Upper lobe of left lung (tissue), 6 donors: ENCODE measurements at regions not wholly inside any gene's neighbourhood (a gene's known extent, or its start where the extent isn't known, plus 50 kb on each side); places are given as distances from the start of the nearest gene placed in this dataset.

Experiments
- ATAC-seq, 2 donors: fragments of 200-7000 bp; cut with Tn5 transposase; one replicate each; pipeline ENCODE4 v1.9.1; 2022; ENCODE audit warnings: mild to moderate bottlenecking in 2 of 2, moderate library complexity in 2 of 2; ENCODE audit not compliant: low FRiP score in 2 of 2
- DNase-seq, 2 donors: peaks; one replicate each; pipeline ENCODE4 v3.0.0-alpha.2; 2019 to 2020
- H3K27ac ChIP-seq, 4 donors: fragments of 200-600 bp; sonication (generic); one replicate each; pipeline ENCODE4 v1.5.1; 2016 to 2019
- H3K27me3 ChIP-seq, 4 donors: fragments of 200-600 bp; sonication (generic); one replicate each; pipeline ENCODE4 v1.5.1; 2017 to 2019
- H3K36me3 ChIP-seq, 4 donors: fragments of 200-600 bp; sonication (generic); one replicate each; pipeline ENCODE4 v1.5.1; 2016 to 2019
- H3K4me1 ChIP-seq, 4 donors: fragments of 200-600 bp; sonication (generic); one replicate each; pipeline ENCODE4 v1.5.1; 2018 to 2019
- H3K4me3 ChIP-seq, 4 donors: fragments of 200-600 bp; sonication (generic); one replicate each; pipeline ENCODE4 v1.5.1; 2017 to 2019; ENCODE audit warnings: mild to moderate bottlenecking in 2 of 4, moderate library complexity in 1 of 4
- H3K9me3 ChIP-seq, 4 donors: fragments of 200-600 bp; sonication (generic); one replicate each; pipeline ENCODE4 v1.5.1; 2018 to 2019
- CTCF ChIP-seq, 6 experiments: fragments of 450-650 bp in 4 of 6; fragments of 200-600 bp in 2 of 6; sonication (generic) in 2 of 6; IDR thresholded peaks; one replicate each; pipeline ENCODE4 v1.5.1; 2016 to 2019; ENCODE audit warnings: antibody characterized with exemption in 6 of 6
- EP300 ChIP-seq, 4 donors: sonication (generic); formaldehyde crosslinking; IDR thresholded peaks; one replicate each; pipeline ENCODE4 v1.5.1; 2017; ENCODE audit warnings: antibody characterized with exemption in 4 of 4, control low read depth in 2 of 4
- POLR2A ChIP-seq, 4 donors: fragments of 450-650 bp; IDR thresholded peaks; one replicate each; pipeline ENCODE4 v1.5.1; 2016 to 2017; ENCODE audit warnings: antibody characterized with exemption in 4 of 4, mild to moderate bottlenecking in 2 of 4
- POLR2AphosphoS5 ChIP-seq, 2 donors: sonication (generic); formaldehyde crosslinking; IDR thresholded peaks; one replicate each; pipeline ENCODE4 v1.5.1; 2017; ENCODE audit warnings: antibody characterized with exemption in 2 of 2
- WGBS, 2 donors: methylation state at CpG; one replicate each; pipeline ENCODE4 v1.1.5; 2017 to 2018; 5-methylcytosine and 5-hydroxymethylcytosine counted together
- donor health status: DM: no; HTN: no; CAD: no; lungs with moderate emphysema.
- donor health status: DM: no; HTN: yes; CAD: no; lungs with severe emphysema.

GRCh38 chr12:126797525-126797924 is 1469.4 kb upstream of the TMEM132C start:
- H3K4me1 ChIP-seq, result no peaks in the 10 kb centered on the region
- H3K9me3 ChIP-seq, result no peaks in the 10 kb centered on the region
- H3K4me3 ChIP-seq, result no peak overlapping the region
- no peak for DNase-seq
- WGBS, 2 donors, result 78 to 87% methylated on average over 5 of the region's 5 CpGs
- H3K27me3 ChIP-seq, result no peaks in the 10 kb centered on the region
- H3K36me3 ChIP-seq, result no peaks in the 10 kb centered on the region
- no peak for ATAC-seq
- TF ChIP-seq EP300 (IDR thresholded peaks at IDR 0.05), result no peak
- no peak for TF ChIP-seq POLR2AphosphoS5 (IDR thresholded peaks at IDR 0.05)
- TF ChIP-seq POLR2A (IDR thresholded peaks at IDR 0.05), result no peak
- no peak for TF ChIP-seq CTCF (IDR thresholded peaks at IDR 0.05)
- H3K27ac ChIP-seq, result no peak overlapping the region

GRCh38 chr12:126798449-126798848 is 1468.5 kb upstream of the TMEM132C start:
- H3K4me3 ChIP-seq, result no peak overlapping the region
- H3K4me1 ChIP-seq, result no peaks in the 10 kb centered on the region
- H3K36me3 ChIP-seq, result no peaks in the 10 kb centered on the region
- no peak for ATAC-seq
- no peaks in the 10 kb centered on the region for H3K27me3 ChIP-seq
- no peak for TF ChIP-seq POLR2AphosphoS5 (IDR thresholded peaks at IDR 0.05)
- TF ChIP-seq CTCF (IDR thresholded peaks at IDR 0.05), result no peak
- no peak for TF ChIP-seq EP300 (IDR thresholded peaks at IDR 0.05)
- no peak for TF ChIP-seq POLR2A (IDR thresholded peaks at IDR 0.05)
- H3K27ac ChIP-seq, result no peak overlapping the region
- 86 to 90% methylated on average over 5 of the region's 5 CpGs for WGBS, 2 donors
- no peaks in the 10 kb centered on the region for H3K9me3 ChIP-seq
- no peak for DNase-seq

- no peaks in the 10 kb centered on the region for H3K4me1 ChIP-seq
- 27 to 35% methylated on average over 4 of the region's 4 CpGs for WGBS, 2 donors
- DNase-seq, result no peak
Measured at GRCh38 chr12:126807312-126807865, 1459.6 kb upstream of the TMEM132C start.

GRCh38 chr12:126811391-126811790 is 1455.6 kb upstream of the TMEM132C start:
- H3K27me3 ChIP-seq, result no peaks in the 10 kb centered on the region
- no peaks in the 10 kb centered on the region for H3K4me1 ChIP-seq
- no peak for ATAC-seq
- no peak overlapping the region for H3K4me3 ChIP-seq
- TF ChIP-seq CTCF (IDR thresholded peaks at IDR 0.05) (no peak), POLR2A (IDR thresholded peaks at IDR 0.05) (no peak), POLR2AphosphoS5 (IDR thresholded peaks at IDR 0.05) (no peak), EP300 (IDR thresholded peaks at IDR 0.05) (no peak)
- DNase-seq, result no peak
- H3K27ac ChIP-seq, result no peak overlapping the region
- H3K9me3 ChIP-seq, result no peaks in the 10 kb centered on the region
- WGBS, 2 donors, result 31% methylated on average over 3 of the region's 3 CpGs; no CpG with 5 or more reads in 1 of the 2 donors
- H3K36me3 ChIP-seq, result no peaks in the 10 kb centered on the region

More at GRCh38 chr12:126807312-126807865, 1459.6 kb upstream of the TMEM132C start:
- no peak for ATAC-seq
- Histone ChIP-seq H3K27ac (no peak overlapping the region), H3K4me3 (no peak overlapping the region), H3K36me3 (no peaks in the 10 kb centered on the region), H3K9me3 (no peaks in the 10 kb centered on the region), H3K27me3 (no peaks in the 10 kb centered on the region)
- TF ChIP-seq POLR2AphosphoS5 (IDR thresholded peaks at IDR 0.05), result no peak
- TF ChIP-seq CTCF (IDR thresholded peaks at IDR 0.05), result no peak
- TF ChIP-seq EP300 (IDR thresholded peaks at IDR 0.05), result no peak
- no peak for TF ChIP-seq POLR2A (IDR thresholded peaks at IDR 0.05)

- DNase-seq, result no peak
- 72 to 83% methylated on average over 2 of the region's 2 CpGs for WGBS, 2 donors
Measured at GRCh38 chr12:126819554-126819953, 1447.4 kb upstream of the TMEM132C start.

More at GRCh38 chr12:126819554-126819953, 1447.4 kb upstream of the TMEM132C start:
- H3K4me1 ChIP-seq, result no peaks in the 10 kb centered on the region
- no peak overlapping the region for H3K27ac ChIP-seq
- H3K4me3 ChIP-seq, result no peak overlapping the region
- H3K27me3 ChIP-seq, result no peaks in the 10 kb centered on the region
- TF ChIP-seq POLR2AphosphoS5 (IDR thresholded peaks at IDR 0.05), result no peak
- TF ChIP-seq POLR2A (IDR thresholded peaks at IDR 0.05), result no peak
- no peak for TF ChIP-seq EP300 (IDR thresholded peaks at IDR 0.05)
- TF ChIP-seq CTCF (IDR thresholded peaks at IDR 0.05), result no peak
- peaks cover 0 to 9% (median 1%) of the 10 kb centered on the region in 4 donors for H3K9me3 ChIP-seq
- no peak for ATAC-seq
- no peaks in the 10 kb centered on the region for H3K36me3 ChIP-seq
